GM19239 (cell line): ENCODE measurements at regions not wholly inside any gene's neighbourhood (a gene's known extent, or its start where the extent isn't known, plus 50 kb on each side); places are given as distances from the start of the nearest gene placed in this dataset.

Experiments used
- DNase-seq: peaks from one replicate; pipeline ENCODE4 v3.0.0; 2011; ENCODE audit warnings: low spot score; ENCODE audit not compliant: insufficient read length
- FAIRE-seq: peaks from 2 replicates; lab custom pipeline; 2011; peaks lifted over from hg19 to GRCh38; lab: Jason Lieb, UNC

DNA sequence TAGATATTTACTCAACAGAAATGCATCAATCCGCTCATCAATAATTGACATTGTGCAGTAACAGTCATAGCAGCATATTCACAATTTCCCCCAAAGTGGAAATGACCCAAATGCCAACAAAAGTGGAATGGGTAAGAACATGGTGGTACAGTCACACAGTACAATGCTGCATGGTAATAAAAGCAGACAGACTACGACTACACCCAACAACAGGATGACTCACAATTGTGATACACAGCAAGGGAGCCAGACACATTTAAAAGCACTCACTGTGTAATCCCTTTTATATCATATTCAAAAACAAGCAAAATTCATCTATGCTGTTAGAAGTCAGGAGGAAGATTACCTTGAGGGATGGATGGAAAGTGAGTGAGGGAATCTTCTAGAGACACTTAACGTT is 76.5 kb upstream of the NUDT7 start:
- DNase-seq (no peak), FAIRE-seq (no peak)

DNA sequence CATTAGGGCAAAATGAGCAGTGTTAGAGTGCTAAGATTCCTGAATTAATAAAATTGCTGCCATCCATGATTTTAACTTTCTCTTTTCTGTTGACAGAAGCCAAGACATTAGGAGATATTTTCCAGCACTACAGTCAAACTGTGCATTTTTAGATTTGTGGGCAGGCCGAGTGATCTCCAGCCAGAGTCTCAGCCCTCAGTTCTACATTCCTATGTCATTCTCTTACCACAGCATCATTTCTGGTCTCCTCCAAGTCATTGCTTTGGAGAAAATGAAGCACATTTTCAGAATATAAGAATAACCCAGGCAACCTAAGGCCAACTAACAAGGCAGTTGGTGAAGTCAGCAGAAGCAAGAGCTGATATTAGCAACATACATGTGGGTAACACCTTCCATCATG is 74.6 kb upstream of the NUDT7 start:
- DNase-seq = no peak

DNA sequence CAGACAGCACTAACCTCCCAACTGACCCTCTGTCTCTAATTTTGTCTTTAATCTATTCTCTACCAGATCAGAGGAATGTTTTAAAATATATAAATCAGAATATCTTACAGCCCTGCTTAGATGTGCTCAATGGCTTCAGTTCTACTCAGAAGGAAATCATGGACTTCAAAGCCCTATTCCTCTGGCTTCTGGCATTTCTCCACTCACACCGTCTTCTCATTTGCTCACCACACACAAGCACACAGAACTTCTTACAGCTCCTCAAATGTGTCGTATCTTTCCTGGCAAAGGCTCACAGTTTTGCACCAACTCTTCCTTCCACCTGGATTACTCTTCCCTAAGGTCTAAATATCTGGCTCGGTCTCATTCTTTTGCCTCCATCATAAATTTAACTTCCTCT is 71.6 kb upstream of the NUDT7 start:
- FAIRE-seq (no peak), DNase-seq (no peak)

More for the DNA sequence above, 74.6 kb upstream of the NUDT7 start:
- no peak for FAIRE-seq

DNA sequence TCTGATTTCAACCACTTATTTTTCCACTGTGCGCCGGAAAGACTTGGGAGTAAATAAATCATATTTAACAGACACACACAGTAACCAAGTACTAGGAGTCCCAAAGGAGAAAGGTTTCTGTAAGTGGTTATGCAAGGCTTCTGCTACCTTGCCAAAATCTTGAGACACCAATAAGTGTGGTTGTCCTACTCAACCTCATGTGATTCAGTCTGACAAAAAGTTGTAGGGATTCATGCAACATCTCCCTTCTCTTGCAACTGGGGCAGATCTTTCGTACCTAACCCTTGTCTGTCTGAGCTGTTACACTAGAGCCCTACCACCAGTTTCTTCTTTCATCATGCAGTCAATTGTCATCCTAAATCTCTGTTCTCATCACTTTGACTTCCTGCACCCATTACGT is 69.9 kb upstream of the NUDT7 start:
- no peak for FAIRE-seq
- no peak for DNase-seq

DNA sequence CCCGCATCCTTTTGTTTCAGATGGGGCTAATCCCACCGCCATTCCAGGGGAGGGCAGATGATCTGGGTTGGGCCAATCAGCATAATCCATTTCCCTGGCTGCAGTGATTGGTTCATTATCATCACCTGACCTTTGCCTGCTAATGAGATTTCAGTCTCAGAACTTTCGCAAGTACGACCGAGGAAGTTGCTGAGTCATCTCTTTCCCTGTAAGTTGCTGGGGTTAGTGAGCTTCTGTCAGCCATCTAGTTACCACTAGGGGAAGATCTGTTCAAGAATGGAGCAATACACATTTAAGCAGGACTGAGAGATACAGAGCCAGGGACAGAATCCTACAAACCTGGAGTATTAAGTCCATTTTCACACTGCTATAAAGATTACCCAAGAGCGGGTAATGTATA is 65.3 kb upstream of the NUDT7 start:
- FAIRE-seq (no peak), DNase-seq (no peak)

DNA sequence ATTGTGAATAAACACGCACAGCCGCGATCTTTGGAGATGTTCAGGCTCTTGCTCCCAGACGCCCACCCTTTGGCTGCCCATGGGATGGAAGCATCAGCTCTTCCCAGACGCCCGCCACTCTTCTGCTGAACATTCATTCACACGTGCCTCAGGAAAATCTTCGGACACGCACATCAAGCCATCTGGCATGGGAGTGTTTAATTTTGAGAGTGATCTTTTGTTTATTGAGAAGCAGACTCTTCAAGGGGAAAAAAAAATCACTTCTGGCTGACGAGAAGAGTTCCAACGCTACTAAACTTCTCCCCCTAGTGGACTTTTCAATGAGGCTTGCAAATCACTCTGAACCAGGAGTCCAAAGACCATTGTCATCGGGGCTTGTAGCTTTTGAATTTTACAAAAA is 62.0 kb upstream of the NUDT7 start:
- FAIRE-seq (no peak), DNase-seq (no peak)

DNA sequence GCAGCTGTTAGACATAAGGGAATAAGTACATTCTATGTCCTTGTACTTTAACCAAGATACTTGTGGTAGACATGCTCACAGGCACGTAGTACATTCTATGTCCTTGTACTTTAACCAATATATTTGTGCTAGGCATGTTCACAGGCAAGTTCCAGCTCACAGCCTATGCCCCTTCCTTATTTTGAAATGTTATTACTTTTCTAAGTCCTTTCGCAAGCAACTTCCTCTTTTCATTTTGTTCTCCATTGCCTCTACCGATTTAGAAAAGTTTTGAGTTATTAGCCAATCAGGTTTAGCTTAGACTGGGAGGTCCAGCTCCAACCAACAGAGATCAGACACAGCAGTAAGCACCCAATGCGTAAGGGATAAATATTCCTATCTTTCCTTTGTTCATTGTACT is 60.1 kb upstream of the NUDT7 start:
- FAIRE-seq (no peak), DNase-seq (no peak)

DNA sequence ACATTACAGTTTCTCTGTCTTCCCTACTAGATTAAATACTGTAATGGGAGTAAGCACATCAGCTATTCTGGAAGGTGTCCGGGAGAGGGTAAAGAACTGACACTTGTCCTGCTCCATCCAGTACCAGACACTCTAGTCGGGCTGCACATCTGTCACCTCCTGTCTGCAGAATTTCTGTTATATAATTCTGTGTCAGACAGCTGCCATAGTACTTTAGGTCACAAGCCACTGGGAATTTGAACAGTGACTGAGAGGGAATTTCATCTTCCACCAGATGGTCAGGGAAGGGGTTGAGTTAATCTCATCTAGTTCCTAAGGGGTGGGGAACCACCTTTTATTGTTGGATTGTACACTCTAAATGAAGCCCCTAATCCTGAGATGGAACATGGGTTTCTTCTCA is 58.6 kb upstream of the NUDT7 start:
- FAIRE-seq (no peak), DNase-seq (no peak)

DNA sequence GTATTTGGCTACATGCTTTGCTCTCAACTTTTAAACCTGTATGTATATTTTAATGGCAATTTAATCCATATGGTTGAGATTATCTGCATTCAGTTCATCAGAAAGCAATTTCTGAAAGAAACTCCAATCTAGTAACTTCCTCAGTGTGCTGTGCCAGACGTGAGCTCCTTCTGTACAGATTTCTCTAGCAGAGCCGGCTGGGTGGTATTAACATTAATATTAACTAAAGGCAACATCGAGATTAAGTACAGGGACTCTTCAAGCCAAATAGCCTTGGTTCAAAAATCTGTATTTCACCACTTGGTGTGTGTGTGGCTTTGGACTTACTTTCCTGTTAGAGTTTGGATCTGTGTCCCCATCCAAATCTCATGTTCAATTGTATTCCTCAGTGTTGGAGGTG is 55.5 kb upstream of the NUDT7 start:
- FAIRE-seq (no peak), DNase-seq (no peak)

DNA sequence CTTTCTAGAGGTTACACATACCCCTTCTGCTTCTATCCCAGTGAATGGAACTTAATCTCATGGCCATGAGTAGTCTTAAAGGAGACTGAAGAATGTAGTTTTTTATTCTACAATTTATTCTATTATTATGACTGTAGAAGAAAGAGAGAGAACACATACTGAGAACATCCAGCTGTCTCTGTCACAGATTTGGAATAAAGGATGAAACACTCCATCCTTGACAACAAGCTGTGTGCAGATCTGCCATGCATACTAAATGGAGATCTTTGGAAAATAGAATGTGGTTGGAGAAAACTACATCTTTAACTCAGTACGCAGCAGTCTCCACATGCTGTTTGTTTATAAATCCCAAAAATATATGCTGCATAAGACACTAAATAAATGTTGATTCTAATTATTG is 54.1 kb upstream of the NUDT7 start:
- no peak for FAIRE-seq
- no peak for DNase-seq

DNA sequence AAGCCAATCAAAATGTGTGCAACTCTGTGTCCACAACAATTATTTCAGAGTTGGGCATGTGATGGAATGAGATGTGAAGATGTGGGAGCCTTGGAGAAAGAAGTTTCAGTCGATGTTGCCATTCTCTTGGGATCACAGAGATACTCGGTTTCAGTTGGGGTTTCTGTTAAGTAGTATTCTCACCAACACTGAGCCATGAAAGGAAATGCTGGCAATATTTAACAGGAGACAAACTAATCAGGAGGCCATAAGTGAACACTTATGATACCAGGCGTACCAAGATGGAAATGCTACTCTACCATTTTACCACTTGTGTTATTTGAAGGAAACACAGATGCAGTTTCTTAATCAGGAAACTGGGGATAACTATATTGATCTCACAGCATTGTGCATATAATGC is 53.3 kb upstream of the NUDT7 start:
- no peak for DNase-seq
- no peak for FAIRE-seq
